MM.1S (cell line): ENCODE measurements at regions not wholly inside any gene's neighbourhood (a gene's known extent, or its start where the extent isn't known, plus 50 kb on each side); places are given as distances from the start of the nearest gene placed in this dataset.

Experiments used
- DNase-seq: peaks from one replicate; pipeline ENCODE4 v3.0.0-alpha.2; 2015
- H2AFZ ChIP-seq: fragments of 300-600 bp; sonication (generic); 2 replicates; pipeline ENCODE4 v1.6.0; 2016; ENCODE audit warnings: antibody characterized with exemption, low read length
- H3F3A ChIP-seq: fragments of 300-600 bp; sonication (generic); 2 replicates; pipeline ENCODE4 v1.6.1; 2016; ENCODE audit warnings: mild to moderate bottlenecking, antibody characterized with exemption, low read length, moderate library complexity, mixed read lengths; ENCODE audit not compliant: insufficient read depth
- H3K27ac ChIP-seq: fragments of 300-600 bp; sonication (generic); 2 replicates; pipeline ENCODE4 v1.5.1; 2016; ENCODE audit warnings: mild to moderate bottlenecking, low read length
- H3K27me3 ChIP-seq: fragments of 300-600 bp; sonication (generic); replicated peaks from 2 replicates; pipeline ENCODE4 v1.6.0; 2016; ENCODE audit warnings: low read length; ENCODE audit not compliant: insufficient read depth
- H3K36me3 ChIP-seq: fragments of 300-600 bp; sonication (generic); replicated peaks from 2 replicates; pipeline ENCODE4 v1.6.1; 2016; ENCODE audit warnings: mild to moderate bottlenecking, low read length, mixed read lengths; ENCODE audit not compliant: insufficient read depth
- H3K4me1 ChIP-seq: fragments of 300-600 bp; sonication (generic); 2 replicates; pipeline ENCODE4 v1.6.1; 2016; ENCODE audit warnings: low read length, mixed read lengths
- H3K4me2 ChIP-seq: fragments of 300-600 bp; sonication (generic); 2 replicates; pipeline ENCODE4 v1.6.0; 2016; ENCODE audit warnings: low read depth, low read length
- H3K4me3 ChIP-seq: fragments of 300-600 bp; sonication (generic); 2 replicates; pipeline ENCODE4 v1.5.1; 2016; ENCODE audit warnings: low read length, mixed read lengths
- H3K79me2 ChIP-seq: fragments of 300-600 bp; sonication (generic); 2 replicates; pipeline ENCODE4 v1.6.1; 2016; ENCODE audit warnings: mixed run types, low read length, mixed read lengths
- H3K9ac ChIP-seq: fragments of 300-600 bp; sonication (generic); 2 replicates; pipeline ENCODE4 v1.6.1; 2016; ENCODE audit warnings: low read length, mixed read lengths
- H3K9me2 ChIP-seq: fragments of 300-600 bp; sonication (generic); replicated peaks from 2 replicates; pipeline ENCODE4 v1.6.1; 2016; ENCODE audit warnings: mild to moderate bottlenecking, low read length, mixed read lengths; ENCODE audit not compliant: insufficient read depth
- H3K9me3 ChIP-seq: fragments of 300-600 bp; sonication (generic); replicated peaks from 2 replicates; pipeline ENCODE4 v1.6.1; 2016; ENCODE audit warnings: mild to moderate bottlenecking, low read length, mixed read lengths; ENCODE audit not compliant: insufficient read depth
- H4K20me1 ChIP-seq: fragments of 300-600 bp; sonication (generic); 2 replicates; pipeline ENCODE4 v1.6.1; 2016; ENCODE audit warnings: mild to moderate bottlenecking, low read length, moderate library complexity, mixed read lengths; ENCODE audit not compliant: insufficient read depth
- EZH2 ChIP-seq: fragments of 300-600 bp; sonication (generic); optimal IDR thresholded peaks from 2 replicates; pipeline ENCODE3; 2017; ENCODE audit warnings: low read depth, mild to moderate bottlenecking, antibody characterized with exemption, low read length, mixed read lengths
- EZH2phosphoT487 ChIP-seq: fragments of 300-600 bp; sonication (generic); IDR thresholded peaks from 2 replicates; pipeline ENCODE4 v1.6.1; 2018; ENCODE audit warnings: antibody characterized with exemption, low read length
- TF ChIP-seq, protein P1 (sequence below): fragments of 300-600 bp; sonication (generic); IDR thresholded peaks from 2 replicates; pipeline ENCODE4 v1.5.1; 2016; ENCODE audit warnings: antibody characterized with exemption, low read length, mixed read lengths

DNA sequence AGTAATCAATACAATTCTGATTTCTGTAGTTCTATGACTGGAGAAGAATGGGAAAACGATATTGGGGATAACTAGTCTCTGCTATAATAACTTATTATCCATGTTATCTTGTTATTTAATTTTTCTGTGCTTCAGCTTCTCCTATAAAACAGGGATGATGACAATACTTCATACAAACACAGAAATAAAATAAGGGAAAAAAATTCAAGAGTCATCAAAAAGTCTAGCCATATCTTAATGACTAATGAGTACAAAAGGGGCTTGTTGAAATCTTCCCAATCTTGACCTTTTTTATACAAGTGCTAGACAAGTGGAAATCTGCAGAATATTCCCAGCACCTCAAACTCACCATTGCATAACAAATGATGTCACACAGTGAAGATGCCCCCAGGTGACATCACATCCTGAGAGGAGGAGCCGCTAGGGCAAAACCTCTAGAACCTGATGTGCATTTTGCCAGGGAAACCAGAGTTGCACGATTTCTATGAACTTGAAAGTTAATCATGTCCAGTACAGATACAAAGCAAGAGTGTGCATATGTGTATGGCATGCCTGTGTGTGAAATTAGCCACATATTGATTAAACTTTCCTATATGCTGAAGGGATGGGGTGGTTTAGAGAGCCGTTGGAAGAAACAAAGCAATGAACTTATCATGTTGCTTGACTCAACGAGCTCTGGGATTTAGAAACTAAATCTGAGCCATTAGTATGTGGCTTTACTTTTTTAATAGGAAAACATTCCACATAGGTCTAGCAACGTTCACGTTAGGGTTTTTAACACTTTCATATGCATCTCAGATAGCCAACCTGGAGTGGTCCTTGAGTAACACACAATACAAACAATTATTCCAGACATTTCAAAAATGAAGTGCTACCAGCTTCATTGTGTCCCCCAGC, 278.9 kb downstream of the SLC4A3 start:
- no peaks in the 10 kb centered on the region for H3F3A ChIP-seq
- TF ChIP-seq EZH2phosphoT487 (no peak), EZH2 (no peak)
- TF ChIP-seq, protein P1, sequence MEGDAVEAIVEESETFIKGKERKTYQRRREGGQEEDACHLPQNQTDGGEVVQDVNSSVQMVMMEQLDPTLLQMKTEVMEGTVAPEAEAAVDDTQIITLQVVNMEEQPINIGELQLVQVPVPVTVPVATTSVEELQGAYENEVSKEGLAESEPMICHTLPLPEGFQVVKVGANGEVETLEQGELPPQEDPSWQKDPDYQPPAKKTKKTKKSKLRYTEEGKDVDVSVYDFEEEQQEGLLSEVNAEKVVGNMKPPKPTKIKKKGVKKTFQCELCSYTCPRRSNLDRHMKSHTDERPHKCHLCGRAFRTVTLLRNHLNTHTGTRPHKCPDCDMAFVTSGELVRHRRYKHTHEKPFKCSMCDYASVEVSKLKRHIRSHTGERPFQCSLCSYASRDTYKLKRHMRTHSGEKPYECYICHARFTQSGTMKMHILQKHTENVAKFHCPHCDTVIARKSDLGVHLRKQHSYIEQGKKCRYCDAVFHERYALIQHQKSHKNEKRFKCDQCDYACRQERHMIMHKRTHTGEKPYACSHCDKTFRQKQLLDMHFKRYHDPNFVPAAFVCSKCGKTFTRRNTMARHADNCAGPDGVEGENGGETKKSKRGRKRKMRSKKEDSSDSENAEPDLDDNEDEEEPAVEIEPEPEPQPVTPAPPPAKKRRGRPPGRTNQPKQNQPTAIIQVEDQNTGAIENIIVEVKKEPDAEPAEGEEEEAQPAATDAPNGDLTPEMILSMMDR: no peak

DNA sequence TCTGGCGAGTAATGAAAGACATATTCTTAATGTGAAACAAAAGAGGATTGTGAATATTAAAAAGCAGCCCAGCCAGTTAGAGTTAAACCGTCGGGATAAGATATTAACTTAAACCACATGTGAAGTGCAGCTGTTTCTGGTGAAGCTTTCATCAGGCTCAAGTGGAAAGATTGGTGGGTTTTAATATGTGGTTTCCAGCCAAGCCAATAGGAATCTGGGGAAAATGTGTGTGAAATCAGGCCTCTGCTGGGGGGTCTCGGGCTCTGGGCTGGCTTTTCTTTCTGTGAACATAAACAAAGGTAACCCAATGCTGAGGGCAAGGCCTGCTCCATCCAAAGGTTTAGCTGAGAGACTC, 279.6 kb downstream of the SLC4A3 start:
- Histone ChIP-seq H3K27ac (no peak overlapping the region), H2AFZ (no peak overlapping the region), H3K4me3 (no peak overlapping the region), H4K20me1 (no peaks in the 10 kb centered on the region), H3K9me2 (no peaks in the 10 kb centered on the region), H3K79me2 (no peaks in the 10 kb centered on the region), H3K36me3 (no peaks in the 10 kb centered on the region), H3F3A (no peaks in the 10 kb centered on the region), H3K27me3 (no peaks in the 10 kb centered on the region), H3K4me2 (no peak overlapping the region), H3K9ac (no peak overlapping the region), H3K4me1 (no peaks in the 10 kb centered on the region), H3K9me3 (no peaks in the 10 kb centered on the region)
- TF ChIP-seq, protein P1: no peak
- no peak for DNase-seq

More for the DNA sequence above, 278.9 kb downstream of the SLC4A3 start:
- Histone ChIP-seq H2AFZ (no peak overlapping the region), H3K9ac (no peak overlapping the region), H3K9me3 (no peaks in the 10 kb centered on the region), H3K27me3 (no peaks in the 10 kb centered on the region), H3K4me3 (no peak overlapping the region), H3K4me2 (no peak overlapping the region), H3K27ac (no peak overlapping the region), H3K36me3 (no peaks in the 10 kb centered on the region), H4K20me1 (no peaks in the 10 kb centered on the region), H3K79me2 (no peaks in the 10 kb centered on the region), H3K4me1 (no peaks in the 10 kb centered on the region), H3K9me2 (no peaks in the 10 kb centered on the region)
- no peak for DNase-seq

DNA sequence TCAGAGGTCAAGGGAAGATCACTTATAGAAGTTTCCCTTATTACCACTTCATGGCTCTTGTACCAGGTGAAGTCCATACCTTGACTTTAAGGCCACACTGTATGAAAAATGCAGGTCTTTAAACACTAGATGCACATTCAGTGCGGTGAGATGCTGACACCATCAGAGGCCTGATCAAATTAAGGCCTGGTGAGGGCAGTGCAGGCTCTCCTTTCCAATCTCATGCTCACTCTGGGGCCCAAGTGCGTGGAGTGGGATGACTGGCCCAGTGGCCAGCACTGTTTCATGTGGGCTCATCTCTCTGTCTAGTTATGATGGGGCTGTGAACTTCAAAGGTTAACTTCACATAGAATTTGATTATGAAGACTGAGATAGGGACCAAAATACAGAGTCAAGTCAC, 281.1 kb downstream of the SLC4A3 start:
- Histone ChIP-seq H3K4me2 (no peak overlapping the region), H4K20me1 (no peaks in the 10 kb centered on the region), H3K79me2 (no peaks in the 10 kb centered on the region), H3K9me3 (no peaks in the 10 kb centered on the region), H3K27me3 (no peaks in the 10 kb centered on the region), H3K9me2 (no peaks in the 10 kb centered on the region), H3F3A (no peaks in the 10 kb centered on the region), H3K4me1 (no peaks in the 10 kb centered on the region), H3K4me3 (no peak overlapping the region), H3K27ac (no peak overlapping the region), H2AFZ (no peak overlapping the region), H3K36me3 (no peaks in the 10 kb centered on the region), H3K9ac (no peak overlapping the region)
- TF ChIP-seq, protein P1: no peak
- no peak for TF ChIP-seq EZH2
- TF ChIP-seq EZH2phosphoT487: no peak
- no peak for DNase-seq
